ENCODE measurements at regions not wholly inside any gene's neighbourhood (a gene's known extent, or its start where the extent isn't known, plus 50 kb on each side); places are given as distances from the start of the nearest gene placed in this dataset.

DNA sequence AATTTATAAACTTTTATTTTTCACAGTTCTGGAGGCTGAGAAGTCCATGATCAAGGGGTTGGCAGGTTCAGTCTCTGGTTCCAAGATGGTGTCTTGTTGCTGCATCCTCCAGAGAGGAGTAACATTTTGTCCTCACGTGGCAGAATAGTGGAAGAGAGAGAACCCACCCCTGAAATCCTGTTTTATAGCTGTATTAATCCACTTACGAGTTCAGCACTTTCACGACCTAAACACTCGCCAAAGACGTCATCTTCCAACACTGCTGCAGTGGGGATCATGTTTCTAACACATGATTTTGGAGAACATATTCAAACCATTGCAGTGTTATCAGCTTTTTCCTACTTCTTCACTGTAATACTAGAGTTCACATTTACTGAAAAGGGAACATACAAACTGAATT is 233.0 kb upstream of the ATP10B start:
- TF ChIP-seq MXI1 (IDR thresholded peaks at IDR 0.05; ENCODE audit: low read depth, low read length) (no peak), YY1 (IDR thresholded peaks at IDR 0.05; ENCODE audit: low read depth) (no peak), EP300 (IDR thresholded peaks at IDR 0.05; ENCODE audit: borderline replicate concordance in 1 of 2, low read depth in 1 of 2, low read length in 1 of 2) (no peak), POLR2AphosphoS5 (IDR thresholded peaks at IDR 0.05; ENCODE audit: low read depth, low read length) (no peak), GABPA (IDR thresholded peaks at IDR 0.05; ENCODE audit: low read depth) (no peak), FOXM1 (IDR thresholded peaks at IDR 0.05; ENCODE audit: low read depth) (no peak), SMC3 (IDR thresholded peaks at IDR 0.05; ENCODE audit: low read depth, low read length) (no peak), RCOR1 (IDR thresholded peaks at IDR 0.05; ENCODE audit: low read length) (no peak)
- TF ChIP-seq, protein P1, sequence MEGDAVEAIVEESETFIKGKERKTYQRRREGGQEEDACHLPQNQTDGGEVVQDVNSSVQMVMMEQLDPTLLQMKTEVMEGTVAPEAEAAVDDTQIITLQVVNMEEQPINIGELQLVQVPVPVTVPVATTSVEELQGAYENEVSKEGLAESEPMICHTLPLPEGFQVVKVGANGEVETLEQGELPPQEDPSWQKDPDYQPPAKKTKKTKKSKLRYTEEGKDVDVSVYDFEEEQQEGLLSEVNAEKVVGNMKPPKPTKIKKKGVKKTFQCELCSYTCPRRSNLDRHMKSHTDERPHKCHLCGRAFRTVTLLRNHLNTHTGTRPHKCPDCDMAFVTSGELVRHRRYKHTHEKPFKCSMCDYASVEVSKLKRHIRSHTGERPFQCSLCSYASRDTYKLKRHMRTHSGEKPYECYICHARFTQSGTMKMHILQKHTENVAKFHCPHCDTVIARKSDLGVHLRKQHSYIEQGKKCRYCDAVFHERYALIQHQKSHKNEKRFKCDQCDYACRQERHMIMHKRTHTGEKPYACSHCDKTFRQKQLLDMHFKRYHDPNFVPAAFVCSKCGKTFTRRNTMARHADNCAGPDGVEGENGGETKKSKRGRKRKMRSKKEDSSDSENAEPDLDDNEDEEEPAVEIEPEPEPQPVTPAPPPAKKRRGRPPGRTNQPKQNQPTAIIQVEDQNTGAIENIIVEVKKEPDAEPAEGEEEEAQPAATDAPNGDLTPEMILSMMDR (IDR thresholded peaks at IDR 0.05), result no peak
- TF ChIP-seq, protein P2, sequence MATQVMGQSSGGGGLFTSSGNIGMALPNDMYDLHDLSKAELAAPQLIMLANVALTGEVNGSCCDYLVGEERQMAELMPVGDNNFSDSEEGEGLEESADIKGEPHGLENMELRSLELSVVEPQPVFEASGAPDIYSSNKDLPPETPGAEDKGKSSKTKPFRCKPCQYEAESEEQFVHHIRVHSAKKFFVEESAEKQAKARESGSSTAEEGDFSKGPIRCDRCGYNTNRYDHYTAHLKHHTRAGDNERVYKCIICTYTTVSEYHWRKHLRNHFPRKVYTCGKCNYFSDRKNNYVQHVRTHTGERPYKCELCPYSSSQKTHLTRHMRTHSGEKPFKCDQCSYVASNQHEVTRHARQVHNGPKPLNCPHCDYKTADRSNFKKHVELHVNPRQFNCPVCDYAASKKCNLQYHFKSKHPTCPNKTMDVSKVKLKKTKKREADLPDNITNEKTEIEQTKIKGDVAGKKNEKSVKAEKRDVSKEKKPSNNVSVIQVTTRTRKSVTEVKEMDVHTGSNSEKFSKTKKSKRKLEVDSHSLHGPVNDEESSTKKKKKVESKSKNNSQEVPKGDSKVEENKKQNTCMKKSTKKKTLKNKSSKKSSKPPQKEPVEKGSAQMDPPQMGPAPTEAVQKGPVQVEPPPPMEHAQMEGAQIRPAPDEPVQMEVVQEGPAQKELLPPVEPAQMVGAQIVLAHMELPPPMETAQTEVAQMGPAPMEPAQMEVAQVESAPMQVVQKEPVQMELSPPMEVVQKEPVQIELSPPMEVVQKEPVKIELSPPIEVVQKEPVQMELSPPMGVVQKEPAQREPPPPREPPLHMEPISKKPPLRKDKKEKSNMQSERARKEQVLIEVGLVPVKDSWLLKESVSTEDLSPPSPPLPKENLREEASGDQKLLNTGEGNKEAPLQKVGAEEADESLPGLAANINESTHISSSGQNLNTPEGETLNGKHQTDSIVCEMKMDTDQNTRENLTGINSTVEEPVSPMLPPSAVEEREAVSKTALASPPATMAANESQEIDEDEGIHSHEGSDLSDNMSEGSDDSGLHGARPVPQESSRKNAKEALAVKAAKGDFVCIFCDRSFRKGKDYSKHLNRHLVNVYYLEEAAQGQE (IDR thresholded peaks at IDR 0.05; ENCODE audit: low read depth, low read length), result no peak
- TF ChIP-seq, protein P3, sequence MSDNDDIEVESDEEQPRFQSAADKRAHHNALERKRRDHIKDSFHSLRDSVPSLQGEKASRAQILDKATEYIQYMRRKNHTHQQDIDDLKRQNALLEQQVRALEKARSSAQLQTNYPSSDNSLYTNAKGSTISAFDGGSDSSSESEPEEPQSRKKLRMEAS (IDR thresholded peaks at IDR 0.05; ENCODE audit: low read depth), result no peak
- TF ChIP-seq, protein P4, sequence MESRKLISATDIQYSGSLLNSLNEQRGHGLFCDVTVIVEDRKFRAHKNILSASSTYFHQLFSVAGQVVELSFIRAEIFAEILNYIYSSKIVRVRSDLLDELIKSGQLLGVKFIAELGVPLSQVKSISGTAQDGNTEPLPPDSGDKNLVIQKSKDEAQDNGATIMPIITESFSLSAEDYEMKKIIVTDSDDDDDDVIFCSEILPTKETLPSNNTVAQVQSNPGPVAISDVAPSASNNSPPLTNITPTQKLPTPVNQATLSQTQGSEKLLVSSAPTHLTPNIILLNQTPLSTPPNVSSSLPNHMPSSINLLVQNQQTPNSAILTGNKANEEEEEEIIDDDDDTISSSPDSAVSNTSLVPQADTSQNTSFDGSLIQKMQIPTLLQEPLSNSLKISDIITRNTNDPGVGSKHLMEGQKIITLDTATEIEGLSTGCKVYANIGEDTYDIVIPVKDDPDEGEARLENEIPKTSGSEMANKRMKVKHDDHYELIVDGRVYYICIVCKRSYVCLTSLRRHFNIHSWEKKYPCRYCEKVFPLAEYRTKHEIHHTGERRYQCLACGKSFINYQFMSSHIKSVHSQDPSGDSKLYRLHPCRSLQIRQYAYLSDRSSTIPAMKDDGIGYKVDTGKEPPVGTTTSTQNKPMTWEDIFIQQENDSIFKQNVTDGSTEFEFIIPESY (IDR thresholded peaks at IDR 0.05; ENCODE audit: borderline replicate concordance, low read depth), result no peak

Data from SK-N-SH (cell line).